Astrocyte (in vitro differentiated cells and primary cell): ENCODE measurements at regions not wholly inside any gene's neighbourhood (a gene's known extent, or its start where the extent isn't known, plus 50 kb on each side); places are given as distances from the start of the nearest gene placed in this dataset.

Experiments
- CTCF ChIP-seq: IDR thresholded peaks from 2 replicates; pipeline ENCODE4 v1.5.1; 2011; ENCODE audit warnings: low read depth, mild to moderate bottlenecking, inconsistent platforms, low read length, moderate library complexity; ENCODE audit not compliant: insufficient read depth
- EZH2 ChIP-seq: IDR thresholded peaks from 2 replicates; pipeline ENCODE4 v1.6.1; 2012; ENCODE audit warnings: mild to moderate bottlenecking, low read length, inconsistent platforms; ENCODE audit not compliant: insufficient read depth

GRCh38 chr19:28932446-28932845, 280.5 kb downstream of the UQCRFS1 start:
- TF ChIP-seq CTCF (no peak), EZH2 (no peak)
